Liver (tissue), 8 donors: ENCODE measurements at regions not wholly inside any gene's neighbourhood (a gene's known extent, or its start where the extent isn't known, plus 50 kb on each side); places are given as distances from the start of the nearest gene placed in this dataset.

Experiments used
- DNase-seq: peaks from one replicate; pipeline ENCODE4 v3.0.0-alpha.2; 2017; ENCODE audit warnings: low spot score
- H3K27ac ChIP-seq, 2 donors: one replicate each; pipeline ENCODE4 v1.7.0; 2013; ENCODE audit warnings: inconsistent platforms in 2 of 2, low read length in 2 of 2, control low read depth in 1 of 2, low read depth in 1 of 2, mild to moderate bottlenecking in 1 of 2
- H3K27me3 ChIP-seq, 4 donors: one replicate each; pipeline versions ENCODE4 v1.6.1 to v1.7.0; 2013; ENCODE audit warnings: low read length in 3 of 4, inconsistent platforms in 1 of 4, mild to moderate bottlenecking in 1 of 4, moderate library complexity in 1 of 4; ENCODE audit not compliant: control insufficient read depth in 4 of 4, insufficient read depth in 4 of 4
- H3K36me3 ChIP-seq, 4 donors: one replicate each; pipeline versions ENCODE4 v1.6.1 to v1.7.0; 2013; ENCODE audit warnings: low read length in 3 of 4, mild to moderate bottlenecking in 3 of 4, low read depth in 1 of 4, moderate library complexity in 1 of 4; ENCODE audit not compliant: control insufficient read depth in 4 of 4, insufficient read depth in 3 of 4
- H3K4me1 ChIP-seq, 4 donors: one replicate each; pipeline versions ENCODE4 v1.6.1 to v1.7.0; 2013; ENCODE audit warnings: low read length in 3 of 4, mild to moderate bottlenecking in 3 of 4, moderate library complexity in 1 of 4; ENCODE audit not compliant: control insufficient read depth in 4 of 4, insufficient read depth in 4 of 4
- H3K4me3 ChIP-seq, 3 donors: one replicate each; pipeline versions ENCODE4 v1.6.1 to v1.7.0; 2013; ENCODE audit warnings: low read length in 3 of 3, control low read depth in 1 of 3, low read depth in 1 of 3, mild to moderate bottlenecking in 1 of 3
- H3K9ac ChIP-seq, 2 donors: one replicate each; pipeline ENCODE4 v1.7.0; 2013; ENCODE audit warnings: low read length in 2 of 2, mild to moderate bottlenecking in 2 of 2, moderate library complexity in 2 of 2, control low read depth in 1 of 2, low read depth in 1 of 2
- H3K9me3 ChIP-seq, 4 donors: one replicate each; pipeline versions ENCODE4 v1.6.1 to v1.7.0; 2013; ENCODE audit warnings: low read length in 3 of 4; ENCODE audit not compliant: control insufficient read depth in 4 of 4
- ATF3 ChIP-seq: IDR thresholded peaks from 2 replicates; pipeline ENCODE4 v1.6.1; 2016; ENCODE audit warnings: antibody characterized with exemption
- CTCF ChIP-seq: fragments of 150-350 bp; IDR thresholded peaks from 2 replicates; pipeline ENCODE4 v1.5.1; 2017; ENCODE audit warnings: improper control_type of control experiment, low read depth, low read length; ENCODE audit not compliant: missing input control
- EGR1 ChIP-seq, 2 donors: IDR thresholded peaks; 2 replicates each; pipeline ENCODE4 v1.6.1; 2016 to 2018; ENCODE audit warnings: antibody characterized with exemption in 2 of 2, low read depth in 2 of 2
- FOXA1 ChIP-seq: IDR thresholded peaks from 2 replicates; pipeline ENCODE4 v1.6.1; 2016; ENCODE audit warnings: antibody characterized with exemption
- FOXA2 ChIP-seq: IDR thresholded peaks from 2 replicates; pipeline ENCODE4 v1.6.1; 2016; ENCODE audit warnings: antibody characterized with exemption
- GABPA ChIP-seq, 2 donors: IDR thresholded peaks in 1 of 2; conservative IDR thresholded peaks in 1 of 2; 2 replicates each; pipeline ENCODE4 v1.6.1; 2016; ENCODE audit warnings: antibody characterized with exemption in 2 of 2, mild to moderate bottlenecking in 1 of 2, moderate library complexity in 1 of 2
- HNF4A ChIP-seq, 2 donors: conservative IDR thresholded peaks; 2 replicates each; pipeline ENCODE4 v1.6.1; 2016; ENCODE audit warnings: antibody characterized with exemption in 2 of 2, mild to moderate bottlenecking in 2 of 2
- HNF4G ChIP-seq: IDR thresholded peaks from 2 replicates; pipeline ENCODE4 v1.6.1; 2016; ENCODE audit warnings: antibody characterized with exemption
- JUND ChIP-seq, 2 donors: IDR thresholded peaks; 2 replicates each; pipeline ENCODE4 v1.6.1; 2016; ENCODE audit warnings: antibody characterized with exemption in 2 of 2
- MAX ChIP-seq: IDR thresholded peaks from 2 replicates; pipeline ENCODE4 v1.6.1; 2016; ENCODE audit warnings: antibody characterized with exemption
- NR2F2 ChIP-seq: IDR thresholded peaks from 2 replicates; pipeline ENCODE4 v1.6.1; 2016; ENCODE audit warnings: antibody characterized with exemption
- RAD21 ChIP-seq, 2 donors: IDR thresholded peaks; 2 replicates each; pipeline ENCODE4 v1.6.1; 2016; ENCODE audit warnings: antibody characterized with exemption in 2 of 2, mild to moderate bottlenecking in 2 of 2
- REST ChIP-seq: IDR thresholded peaks from 2 replicates; pipeline ENCODE4 v1.6.1; 2016; ENCODE audit warnings: antibody characterized with exemption, mild to moderate bottlenecking
- RXRA ChIP-seq, 2 donors: IDR thresholded peaks; 2 replicates each; pipeline ENCODE4 v1.6.1; 2017 to 2018; ENCODE audit warnings: antibody characterized with exemption in 2 of 2, mild to moderate bottlenecking in 1 of 2
- SP1 ChIP-seq: IDR thresholded peaks from 2 replicates; pipeline ENCODE4 v1.6.1; 2018; ENCODE audit warnings: antibody characterized with exemption, mild to moderate bottlenecking
- TAF1 ChIP-seq: conservative IDR thresholded peaks from 2 replicates; pipeline ENCODE4 v1.6.1; 2016; ENCODE audit warnings: antibody characterized with exemption, mild to moderate bottlenecking
- YY1 ChIP-seq: IDR thresholded peaks from 2 replicates; pipeline ENCODE4 v1.6.1; 2016; ENCODE audit warnings: antibody characterized with exemption, mild to moderate bottlenecking
- ZBTB33 ChIP-seq: IDR thresholded peaks from 2 replicates; pipeline ENCODE4 v1.6.1; 2016; ENCODE audit warnings: antibody characterized with exemption
- WGBS: extraction: QIAGEN DNeasy Blood & Tissue Kit; methylation state at CpG from one replicate; pipeline ENCODE4 v1.1.7; 2013; 5-methylcytosine and 5-hydroxymethylcytosine counted together
- donor health status: healthy.
- donor health status: healthy.
- donor health status: healthy.
- donor health status: healthy.
- donor health status: healthy.

- DNase-seq: no peak
- TF ChIP-seq JUND (IDR thresholded peaks at IDR 0.05) (no peak), REST (no peak), ZBTB33 (no peak), NR2F2 (no peak), YY1 (no peak)
- no peak overlapping the region for H3K9ac ChIP-seq
- H3K4me3 ChIP-seq: no peak overlapping the region
- H3K36me3 ChIP-seq: no peaks in the 10 kb centered on the region
- no peaks in the 10 kb centered on the region for H3K27me3 ChIP-seq
- no peaks in the 10 kb centered on the region for H3K9me3 ChIP-seq
- WGBS: 88% methylated on average over 4 of the region's 4 CpGs
- H3K27ac ChIP-seq: no peak overlapping the region
- H3K4me1 ChIP-seq: no peaks in the 10 kb centered on the region
Measured at GRCh38 chr2:16853088-16853487, 187.5 kb upstream of the CYRIA start.

GRCh38 chr2:16852651-16853050 lies 187.0 kb upstream of the CYRIA start:
- Histone ChIP-seq H3K9ac (no peak overlapping the region), H3K4me1 (no peaks in the 10 kb centered on the region), H3K27me3 (no peaks in the 10 kb centered on the region), H3K9me3 (no peaks in the 10 kb centered on the region), H3K27ac (no peak overlapping the region), H3K4me3 (no peak overlapping the region), H3K36me3 (no peaks in the 10 kb centered on the region)
- TF ChIP-seq RXRA (IDR thresholded peaks at IDR 0.05) (no peak), YY1 (no peak), MAX (no peak), GABPA (IDR thresholded peaks at IDR 0.05 in 1 of 2, conservative IDR thresholded peaks at IDR 0.05 in 1 of 2) (no peak), JUND (IDR thresholded peaks at IDR 0.05) (no peak), FOXA2 (no peak), EGR1 (IDR thresholded peaks at IDR 0.05; ENCODE audit: low read depth in 2 of 2) (no peak), HNF4G (no peak), CTCF (no peak), HNF4A (conservative IDR thresholded peaks at IDR 0.05) (no peak), SP1 (no peak), ATF3 (no peak), ZBTB33 (no peak), FOXA1 (no peak), REST (no peak), NR2F2 (no peak), TAF1 (no peak), RAD21 (IDR thresholded peaks at IDR 0.05) (no peak)
- 98% methylated on average over 2 of the region's 2 CpGs for WGBS
- DNase-seq: no peak
